HuH-7.5 (cell line): ENCODE measurements at regions not wholly inside any gene's neighbourhood (a gene's known extent, or its start where the extent isn't known, plus 50 kb on each side); places are given as distances from the start of the nearest gene placed in this dataset.
A peak's percentile ranks its signal among the peaks of the same experiment; 100 is the strongest.

Experiments
- DNase-seq: peaks from one replicate; pipeline ENCODE4 v3.0.0; 2011; ENCODE audit warnings: low spot score

DNA sequence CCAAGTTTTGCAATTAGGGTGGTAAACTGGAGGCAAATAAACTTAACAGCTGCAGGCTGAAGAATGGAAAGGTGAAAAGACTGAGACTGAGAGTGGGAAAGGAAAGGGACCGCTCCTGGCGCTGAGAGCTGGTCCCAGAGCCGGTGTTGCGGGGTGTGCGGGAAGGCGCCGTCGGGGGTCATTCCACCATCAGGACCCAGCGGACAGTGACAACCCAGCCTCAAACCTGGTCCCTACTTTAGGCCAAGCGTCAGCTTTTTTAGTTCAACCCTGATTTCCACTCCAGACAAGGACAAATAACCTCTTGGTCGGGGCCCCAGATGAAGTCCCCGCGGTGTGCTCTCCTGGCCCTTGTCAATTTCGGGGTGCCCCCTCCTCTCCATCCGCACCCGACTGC, 145.8 kb upstream of the ETS2 start:
- DNase-seq = no peak

DNA sequence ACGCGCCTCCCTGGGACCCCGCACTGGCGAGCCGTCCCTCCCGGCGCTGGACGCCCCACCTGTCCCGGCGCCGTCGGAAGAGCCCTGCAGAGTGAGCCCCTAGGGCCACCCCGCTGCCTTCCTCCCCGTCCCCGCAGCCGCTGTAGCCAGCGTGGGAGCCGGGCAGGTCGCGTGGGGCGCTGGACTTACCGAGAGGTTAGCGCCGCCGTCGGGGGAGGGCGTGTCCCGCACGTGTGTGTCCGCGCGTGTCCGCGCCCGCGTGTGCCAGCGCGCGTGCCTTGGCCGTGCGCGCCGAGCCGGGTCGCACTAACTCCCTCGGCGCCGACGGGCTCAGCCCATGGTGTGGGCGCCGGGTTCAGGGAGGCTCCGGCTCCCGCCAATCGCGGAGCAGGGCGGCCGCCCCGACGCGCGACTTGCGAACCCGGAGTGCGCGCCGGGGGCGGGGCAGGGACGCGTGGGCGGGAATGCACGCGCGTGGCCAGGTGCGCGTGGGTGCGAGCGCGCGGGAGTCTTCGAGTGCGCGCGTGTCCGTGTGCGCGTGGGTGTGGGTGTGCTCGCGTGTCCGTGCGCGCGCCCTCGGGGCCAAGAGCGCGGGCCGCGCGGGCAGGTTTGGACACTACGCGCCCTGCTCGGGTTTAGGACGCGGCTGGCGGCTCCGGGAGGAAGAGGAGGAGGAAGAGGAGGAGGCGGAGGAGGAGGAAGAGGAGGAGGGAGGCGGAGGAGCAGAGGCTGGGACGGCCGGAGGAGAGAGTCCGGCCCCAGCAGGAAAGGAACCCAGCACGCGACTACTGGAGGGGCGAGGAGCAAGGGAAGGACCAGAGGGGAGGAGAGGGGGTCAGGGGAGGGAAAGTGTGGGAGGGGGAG, 145.2 kb upstream of the ETS2 start:
- no peak for DNase-seq

DNA sequence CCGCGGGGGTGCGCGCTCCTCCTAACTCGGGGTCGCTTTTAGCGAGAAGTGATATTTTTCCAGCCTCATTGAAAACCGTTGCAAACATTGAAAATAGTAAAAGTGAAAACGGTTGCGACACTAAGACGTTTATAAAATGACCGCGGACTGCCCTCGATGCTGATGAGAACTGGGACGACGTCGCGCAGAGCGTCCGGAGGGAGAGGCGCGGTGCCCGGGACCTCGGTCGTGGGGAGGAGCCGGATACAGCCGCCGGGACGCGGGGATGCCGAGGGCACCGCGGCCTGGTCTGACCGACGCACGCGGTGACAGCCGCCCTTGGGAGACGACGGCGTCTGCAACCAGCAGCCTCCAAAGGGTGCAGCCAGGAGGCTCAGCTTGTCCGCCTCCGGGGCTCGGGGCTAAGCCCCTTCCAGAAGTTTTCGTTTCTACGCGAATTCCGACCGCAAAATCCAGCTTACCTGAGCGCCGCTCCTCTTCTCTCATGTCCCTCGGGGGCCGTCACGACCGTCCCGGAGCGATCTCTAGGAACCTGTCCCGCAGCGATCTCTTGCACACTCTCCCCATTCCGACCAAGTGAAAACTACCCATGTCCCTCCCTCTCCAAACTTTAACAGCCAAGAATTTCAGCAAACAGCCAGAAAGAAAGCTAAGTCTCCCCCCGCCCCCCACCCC, 144.4 kb upstream of the ETS2 start:
- no peak for DNase-seq

DNA sequence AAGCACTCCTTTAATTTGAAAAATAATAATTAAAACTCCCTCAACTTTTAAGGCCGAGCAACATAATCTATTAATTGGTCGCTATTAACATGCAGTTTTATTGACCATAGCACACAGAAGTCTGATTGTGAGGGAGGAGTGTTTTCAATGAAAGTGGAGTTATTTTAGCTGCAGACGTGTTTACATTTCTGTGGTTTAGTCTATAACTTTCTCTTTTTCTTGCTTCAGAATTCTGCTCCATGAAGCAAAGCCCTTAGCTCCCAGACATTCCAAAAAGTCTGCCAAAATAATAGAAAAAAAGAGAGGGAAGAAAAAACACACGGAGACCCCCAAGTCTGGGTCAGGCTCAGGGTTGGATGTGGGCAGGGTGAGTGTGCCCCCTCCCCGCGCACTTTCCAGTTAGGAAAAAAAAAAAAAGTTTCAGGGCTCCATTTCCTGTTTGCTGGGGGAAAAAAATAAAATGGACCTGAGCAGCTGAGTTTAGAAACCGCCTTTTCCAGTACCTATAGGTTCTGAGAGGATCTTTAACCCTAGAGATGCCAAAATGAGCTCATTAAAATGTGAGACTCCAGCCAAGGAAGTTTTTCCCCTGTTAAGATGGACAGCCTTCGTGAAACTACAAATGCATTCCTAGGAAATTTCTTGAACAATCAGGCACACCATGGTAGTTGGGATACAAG, 143.7 kb upstream of the ETS2 start:
- DNase-seq = no peak

DNA sequence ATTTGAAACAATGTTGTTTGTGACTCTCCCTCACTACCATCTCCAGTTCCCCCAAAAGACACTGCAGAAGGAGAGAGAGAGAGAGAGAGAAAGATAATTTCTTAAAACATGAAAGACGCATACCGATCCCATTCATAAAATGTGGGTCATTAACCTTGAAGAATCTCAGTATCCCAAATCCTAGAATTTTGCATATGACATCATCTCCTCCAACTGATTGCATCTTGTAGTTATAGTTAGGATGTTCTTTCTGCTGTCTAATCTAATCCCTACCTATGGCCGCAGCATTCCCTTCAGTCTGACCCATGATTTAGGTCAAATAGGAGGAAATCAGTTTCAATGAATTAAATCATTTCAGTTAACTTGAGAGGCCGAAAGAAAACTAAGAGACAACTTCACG, 142.4 kb upstream of the ETS2 start:
- DNase-seq = no peak

DNA sequence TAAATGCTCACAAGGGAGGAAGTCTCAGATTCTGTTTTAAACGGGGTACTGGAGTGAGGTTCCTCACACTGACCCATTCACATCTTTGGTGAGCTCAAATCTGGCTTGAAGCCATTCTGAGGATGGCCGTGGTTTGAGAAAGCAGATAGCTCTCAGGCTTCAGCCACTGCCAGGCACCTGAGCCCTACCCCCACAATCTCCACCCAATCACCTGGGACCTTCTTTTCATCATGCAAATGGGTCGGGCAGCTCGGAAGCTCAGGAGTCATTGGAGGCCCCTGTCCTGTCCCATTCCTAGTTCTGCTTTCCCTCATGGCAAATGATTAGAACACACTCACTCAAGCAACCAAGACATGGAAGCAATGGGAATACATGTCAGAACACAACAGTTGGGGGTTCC, 141.4 kb upstream of the ETS2 start:
- no peak for DNase-seq

DNA sequence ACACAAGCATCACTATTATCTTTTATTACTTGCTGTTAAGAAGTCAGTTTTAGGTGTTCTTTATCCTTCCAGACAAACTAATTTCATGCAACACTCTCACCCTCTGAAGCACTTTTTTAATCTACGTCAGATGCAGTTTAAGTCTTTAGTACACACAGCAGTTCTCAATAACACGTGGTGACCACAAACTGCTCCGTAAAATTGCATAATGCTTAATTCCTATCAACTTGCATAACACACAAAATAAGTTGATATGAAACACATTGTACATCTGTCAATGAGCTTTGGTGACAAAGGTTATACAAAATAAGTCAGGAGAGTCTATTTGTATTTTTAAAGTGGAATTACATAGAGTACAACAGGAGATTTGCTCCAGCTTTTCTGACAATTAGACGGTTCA, 140.9 kb upstream of the ETS2 start:
- no peak for DNase-seq

DNA sequence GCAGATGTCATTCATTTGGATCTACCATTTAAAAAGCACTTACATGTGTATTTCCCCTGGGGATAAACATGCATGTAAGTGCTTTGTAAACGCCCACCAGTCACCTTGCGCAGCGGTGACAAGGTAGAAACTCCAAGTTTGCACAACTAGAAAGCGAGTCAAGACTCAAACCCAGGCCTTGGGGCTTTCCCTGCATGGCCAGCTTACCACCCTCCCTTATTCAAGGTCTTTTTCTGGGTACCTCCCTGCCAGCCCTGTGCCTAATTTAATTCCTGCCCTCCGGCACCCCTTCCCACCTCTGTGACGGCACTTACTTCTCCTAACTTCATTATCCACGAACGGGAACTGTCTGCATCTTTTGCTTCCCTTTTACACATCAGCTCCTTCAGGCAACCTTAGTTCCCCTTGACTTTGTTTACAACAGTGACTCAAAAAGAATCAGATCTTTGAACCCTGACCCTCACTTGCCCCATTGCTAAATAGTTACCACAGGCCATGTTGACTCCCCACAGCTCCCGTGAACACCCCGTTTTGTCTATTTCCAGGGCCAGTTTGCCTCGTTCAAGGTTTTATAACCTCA, 138.3 kb upstream of the ETS2 start:
- DNase-seq = no peak

DNA sequence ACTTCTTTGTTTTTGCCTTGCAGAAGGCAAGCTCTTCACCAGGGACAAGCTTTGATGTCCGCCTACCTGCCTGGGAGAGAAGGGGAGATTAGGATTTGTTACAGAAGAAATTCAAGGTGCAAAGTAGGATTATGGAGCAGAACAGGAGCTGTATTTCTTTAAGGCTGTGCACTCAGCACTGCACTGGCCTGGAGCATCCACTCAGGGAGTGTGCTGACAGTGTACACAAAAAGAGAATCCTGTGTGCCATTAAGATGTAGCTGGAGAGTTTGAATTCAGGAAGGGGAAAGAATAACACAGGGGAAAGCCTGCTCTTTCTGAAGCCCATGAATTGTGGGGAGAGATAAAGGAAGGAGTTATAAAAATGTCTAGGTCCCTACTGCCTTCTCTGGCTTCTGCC, 137.7 kb upstream of the ETS2 start:
- no peak for DNase-seq

DNA sequence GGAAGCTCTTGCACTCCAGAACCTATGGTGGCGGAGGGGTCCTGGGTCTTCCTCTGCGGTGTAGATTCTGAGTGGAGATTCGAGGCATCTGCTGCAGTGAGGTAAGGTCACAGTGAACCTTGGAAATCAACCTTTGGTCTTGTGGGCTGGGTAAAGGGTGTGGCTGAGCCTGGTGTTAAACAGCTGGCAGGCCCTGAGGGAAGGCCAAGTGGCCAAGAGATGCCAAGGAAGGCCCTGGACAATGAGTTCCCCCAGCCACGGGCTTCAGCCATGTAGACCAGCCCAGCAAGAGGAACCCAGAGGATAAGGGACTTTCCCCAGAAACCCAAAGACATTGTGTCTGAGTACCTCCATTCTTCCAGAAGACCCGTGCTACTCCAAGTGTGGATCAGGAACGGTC, 137.2 kb upstream of the ETS2 start:
- no peak for DNase-seq

DNA sequence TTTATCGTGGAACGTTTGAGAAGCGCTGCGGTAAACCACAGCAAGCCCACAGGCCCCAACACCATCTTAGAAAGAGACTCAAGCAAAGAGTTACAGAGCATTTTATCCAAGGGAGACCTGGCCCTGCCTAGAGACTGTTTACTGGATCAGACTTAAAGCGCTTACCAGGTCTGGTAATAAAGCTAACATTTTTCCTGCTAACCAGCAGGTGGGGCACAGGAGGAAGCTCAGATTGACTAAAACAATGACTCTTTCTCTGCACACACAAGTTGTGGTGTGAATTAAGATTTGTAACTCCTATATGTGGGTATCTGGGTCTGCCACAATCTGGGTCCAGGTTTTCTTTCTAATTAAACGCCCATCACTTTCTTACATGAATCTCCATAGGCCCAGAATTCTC, 136.5 kb upstream of the ETS2 start:
- peak; percentile 26 for DNase-seq

DNA sequence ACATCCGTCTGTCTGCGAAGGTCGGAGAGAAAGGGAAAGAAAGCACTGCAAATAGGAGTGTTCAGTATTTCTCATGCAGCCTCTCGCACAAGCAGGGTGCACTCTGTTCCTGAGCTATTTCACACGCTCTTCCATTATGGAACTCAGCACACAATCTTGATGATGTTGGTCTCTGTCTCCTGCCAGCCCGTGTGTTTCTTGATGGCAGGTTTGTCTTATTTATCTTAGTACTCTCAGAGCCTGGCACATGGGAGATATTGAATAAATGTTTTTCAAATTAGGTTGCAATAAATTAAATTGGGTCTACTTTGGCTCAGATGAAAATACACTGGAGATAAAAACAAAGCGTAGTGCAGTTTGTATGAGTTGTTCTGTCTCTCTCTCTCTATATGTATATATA, 134.9 kb upstream of the ETS2 start:
- no peak for DNase-seq

DNA sequence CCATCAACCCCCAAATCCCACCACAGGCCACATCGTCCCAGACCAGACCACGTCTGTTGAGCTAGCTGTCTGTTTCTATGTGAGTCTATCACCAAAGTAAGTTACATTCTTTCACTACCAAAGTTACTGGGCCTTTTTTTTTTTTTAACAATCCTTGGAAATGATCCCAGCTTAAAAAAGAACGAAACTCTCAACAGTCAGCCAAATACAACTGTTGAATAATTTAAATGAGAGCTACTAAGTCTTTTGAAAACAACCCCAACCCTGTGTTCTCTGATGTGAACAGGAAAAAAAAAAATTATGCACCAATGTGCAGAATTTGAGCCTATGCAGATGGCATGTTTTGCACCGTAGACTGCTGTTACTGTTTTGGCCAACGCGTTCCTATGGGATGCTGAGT, 134.0 kb upstream of the ETS2 start:
- no peak for DNase-seq

DNA sequence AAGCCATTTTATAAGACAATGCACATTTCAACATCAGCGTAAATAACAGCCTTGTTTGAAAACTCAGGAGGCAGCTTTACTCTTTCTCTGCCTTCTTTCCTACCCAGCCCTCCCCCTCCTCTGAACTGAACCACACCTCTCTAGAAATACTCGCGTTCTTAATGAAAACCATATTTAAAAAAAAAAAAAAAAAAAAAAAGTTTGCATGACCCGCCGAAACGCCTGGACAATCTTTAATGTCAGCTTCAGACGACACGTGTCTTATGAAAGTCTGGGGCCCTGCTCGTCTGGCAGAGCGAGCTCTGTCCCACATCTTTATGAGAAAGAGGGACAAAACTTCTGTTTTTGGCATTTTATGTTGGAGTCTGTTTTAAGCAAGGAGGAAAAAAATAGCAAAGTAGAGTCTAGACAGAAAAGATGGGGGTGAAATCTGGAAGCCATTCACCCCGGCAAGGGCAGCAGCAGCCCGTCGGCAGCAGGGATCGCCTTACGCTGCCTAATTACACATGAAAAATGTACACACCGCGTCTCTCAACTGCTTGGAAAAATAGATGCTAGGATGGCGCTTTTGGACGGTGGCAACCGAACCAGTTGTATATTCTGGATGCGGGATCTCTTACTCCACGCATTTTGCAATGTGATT, 130.4 kb upstream of the ETS2 start:
- no peak for DNase-seq

DNA sequence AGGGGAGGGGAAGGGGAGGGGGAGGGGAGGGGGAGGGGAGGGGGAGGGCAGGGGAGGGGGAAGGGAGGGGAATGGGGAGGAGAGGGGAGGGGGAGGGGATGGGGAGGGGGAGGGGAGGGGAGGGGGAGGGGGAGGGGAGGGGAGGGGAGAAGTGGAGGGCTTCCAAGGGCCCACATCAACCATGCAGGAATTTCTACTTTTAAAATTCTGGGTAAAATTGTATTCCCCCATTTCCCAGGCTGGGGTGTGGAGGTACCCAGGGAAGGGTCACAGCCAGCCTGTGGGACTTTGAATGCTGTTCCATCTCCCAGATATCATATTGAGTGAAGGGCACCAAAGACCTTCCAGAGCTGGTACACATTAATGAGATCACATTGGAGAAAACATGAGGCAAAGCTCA, 126.9 kb upstream of the ETS2 start:
- no peak for DNase-seq

DNA sequence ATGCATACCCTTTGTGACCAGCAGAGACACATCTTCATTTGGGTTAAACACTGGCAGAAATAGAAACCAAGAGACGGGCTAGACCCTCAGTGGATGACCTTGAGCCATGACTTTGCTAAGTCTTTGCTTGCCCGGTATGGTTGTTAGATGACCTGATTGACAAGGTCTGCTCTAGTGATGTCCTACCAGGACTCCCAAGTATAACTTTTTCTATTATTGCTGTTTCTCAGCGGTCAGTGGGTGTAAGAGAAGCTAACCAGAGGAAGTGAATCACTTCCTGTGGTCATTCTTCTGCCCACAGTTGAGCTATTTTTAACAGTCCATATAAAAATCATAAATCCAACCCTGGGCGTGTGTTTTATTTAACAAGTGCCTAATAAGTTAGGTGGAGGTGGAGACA, 126.2 kb upstream of the ETS2 start:
- no peak for DNase-seq

DNA sequence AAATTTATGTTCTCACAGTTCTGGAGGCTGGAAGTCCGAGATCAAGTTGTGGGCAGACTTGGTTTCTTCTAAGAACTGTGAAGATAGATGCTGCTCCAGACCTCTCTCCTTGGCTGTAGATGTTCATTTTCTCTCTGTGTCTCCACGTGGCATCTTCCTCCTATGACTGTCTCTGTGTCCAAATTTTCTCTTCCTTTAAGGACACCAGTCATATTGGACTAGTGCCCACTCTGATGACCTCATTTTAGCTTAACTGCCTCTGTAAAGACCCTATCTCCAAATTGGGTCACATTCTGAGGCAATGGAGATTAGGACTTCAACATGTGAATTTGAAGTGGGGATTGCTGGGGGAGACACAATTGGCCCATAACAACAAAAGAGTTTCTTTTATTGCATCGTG, 125.3 kb upstream of the ETS2 start:
- DNase-seq = no peak

DNA sequence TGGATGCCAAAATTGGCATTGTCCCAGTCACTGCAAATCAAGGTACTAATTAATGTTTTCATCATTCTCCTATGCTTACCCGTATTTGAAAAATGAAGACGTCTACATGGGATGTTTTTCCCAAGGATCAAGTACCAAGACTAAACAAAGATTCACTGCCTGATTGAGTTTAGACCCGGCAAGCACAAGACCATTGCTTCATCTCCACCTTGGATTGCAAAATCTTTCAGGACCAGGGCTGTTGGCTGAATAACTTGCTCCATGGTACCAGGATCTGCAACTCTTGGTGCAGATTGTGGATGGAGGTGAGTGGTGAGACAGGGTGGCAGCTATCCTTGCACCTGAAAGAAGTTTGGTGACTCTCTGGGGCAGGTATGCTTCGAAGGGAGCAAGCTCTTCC, 122.5 kb upstream of the ETS2 start:
- no peak for DNase-seq

DNA sequence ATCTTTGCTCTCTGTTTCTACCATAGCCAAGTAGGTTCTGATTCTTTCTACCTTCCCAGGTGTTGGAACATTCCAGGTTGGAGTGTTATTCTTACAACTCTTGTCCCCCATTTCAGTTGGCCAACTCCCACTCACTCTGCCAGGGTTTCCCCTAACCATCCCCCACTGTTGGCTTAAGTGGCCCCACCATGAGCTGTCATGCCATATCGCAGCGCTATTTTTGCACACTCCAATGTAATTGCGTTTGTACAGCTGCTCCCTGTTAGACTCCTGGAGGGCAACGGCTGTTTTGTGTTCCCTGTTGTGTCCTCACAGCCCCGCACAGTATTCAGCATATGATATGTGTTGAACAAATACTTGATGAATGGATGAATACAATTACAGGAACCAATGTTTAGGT, 117.7 kb upstream of the ETS2 start:
- DNase-seq = no peak

DNA sequence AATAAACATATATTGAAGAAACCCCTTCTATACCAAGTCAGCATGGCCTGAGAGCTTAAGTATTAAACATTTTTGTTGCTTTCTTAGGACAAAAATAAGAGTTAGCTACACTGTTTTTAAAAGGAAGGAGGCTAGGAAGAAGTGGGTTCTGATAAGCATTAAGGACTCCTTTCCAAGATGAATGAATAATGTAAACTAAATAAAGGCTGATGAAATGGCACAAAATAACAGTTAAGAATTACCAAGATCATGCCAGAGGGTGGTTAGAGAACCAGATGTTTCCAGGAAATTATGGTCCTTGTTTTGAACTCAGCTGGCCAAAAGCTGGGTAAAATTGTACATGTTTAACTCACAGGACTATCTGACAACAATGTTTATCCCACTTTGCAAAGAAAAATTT, 114.1 kb upstream of the ETS2 start:
- no peak for DNase-seq

DNA sequence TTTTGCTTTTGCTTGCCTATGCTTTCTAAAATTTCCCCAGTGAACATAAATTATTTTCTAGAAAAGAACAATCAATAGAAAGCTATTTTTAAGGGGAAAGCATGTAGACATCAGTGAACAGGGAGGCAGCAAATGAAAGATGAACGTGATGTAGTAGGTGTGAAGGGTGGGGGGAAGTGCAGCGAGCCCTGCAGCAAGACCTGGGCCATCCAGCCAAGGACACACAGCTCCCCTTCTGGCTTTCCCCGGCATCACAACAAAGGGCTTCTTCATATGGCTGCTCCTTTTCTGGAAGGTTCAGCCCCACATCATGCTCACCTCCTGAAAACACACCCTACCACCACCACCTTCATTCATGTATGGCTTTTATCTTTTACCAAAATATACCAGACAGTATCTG, 109.2 kb upstream of the ETS2 start:
- DNase-seq = no peak

DNA sequence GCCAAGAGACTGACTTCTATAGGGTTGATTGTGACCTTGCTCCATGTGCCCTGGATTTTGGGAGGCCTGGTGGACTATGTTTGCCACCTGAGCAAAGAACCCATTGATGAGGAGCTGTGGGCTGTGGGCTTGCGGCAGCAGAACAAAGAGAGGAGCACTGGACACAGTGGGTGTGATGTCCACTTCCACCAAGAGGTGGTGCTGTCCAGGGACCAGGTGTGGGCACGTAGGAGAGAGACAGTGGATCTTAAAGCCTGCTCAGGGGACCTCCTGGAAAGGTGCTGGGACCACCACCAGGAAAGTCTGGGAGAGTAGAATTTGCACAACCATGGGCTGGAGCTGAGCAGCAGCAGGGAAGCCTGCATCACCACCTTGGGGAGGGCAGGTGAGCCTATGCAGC, 106.7 kb upstream of the ETS2 start:
- peak; percentile 16 for DNase-seq

DNA sequence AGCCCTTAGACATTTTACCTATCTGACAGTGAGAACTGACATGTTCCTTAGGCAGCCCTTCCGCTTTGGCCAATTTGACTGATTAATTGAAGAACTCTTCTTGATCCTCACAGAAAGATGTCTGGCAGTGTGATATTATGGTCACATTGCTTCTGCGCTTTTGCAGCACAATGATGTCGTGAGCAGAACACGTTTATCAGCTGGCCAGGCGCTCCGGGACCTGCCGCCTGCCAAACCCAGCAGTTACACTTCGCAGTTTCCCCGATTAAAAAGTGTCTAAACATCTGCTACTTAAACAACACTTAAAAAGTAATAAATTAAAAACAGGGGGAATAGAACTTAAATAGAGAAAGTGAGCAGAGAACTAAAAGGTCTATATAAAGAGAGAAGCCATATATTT, 103.5 kb upstream of the ETS2 start:
- DNase-seq = no peak
